Lung (tissue), 11 donors: ENCODE measurements at regions not wholly inside any gene's neighbourhood (a gene's known extent, or its start where the extent isn't known, plus 50 kb on each side); places are given as distances from the start of the nearest gene placed in this dataset.
"Not testable (repeated sequence)": the region's sequence is repeated elsewhere in the genome, so short reads cannot be mapped to it uniquely, and the experiment has no call there.

Experiments used
- ATAC-seq: fragments of 200-7000 bp; cut with Tn5 transposase; one replicate; pipeline ENCODE4 v1.9.1; 2020; ENCODE audit warnings: moderate number of reproducible peaks; ENCODE audit not compliant: insufficient read depth, low FRiP score
- DNase-seq, 3 donors: peaks; one replicate each; pipeline ENCODE4 v3.0.0-alpha.2; 2013 to 2017
- H3K27ac ChIP-seq, 2 donors: one replicate each; pipeline ENCODE4 v1.5.1; 2013; ENCODE audit warnings: mild to moderate bottlenecking in 2 of 2, moderate library complexity in 2 of 2, control low read depth in 1 of 2, inconsistent platforms in 1 of 2, low read depth in 1 of 2, low read length in 1 of 2
- H3K27me3 ChIP-seq, 3 donors: one replicate each; pipeline ENCODE4 v1.5.1; 2013; ENCODE audit warnings: low read length in 2 of 3; ENCODE audit not compliant: control insufficient read depth in 3 of 3, insufficient read depth in 3 of 3
- H3K36me3 ChIP-seq, 4 donors: one replicate each; pipeline ENCODE4 v1.5.1; 2013; ENCODE audit warnings: low read length in 4 of 4, mild to moderate bottlenecking in 1 of 4, moderate library complexity in 1 of 4; ENCODE audit not compliant: control insufficient read depth in 4 of 4, insufficient read depth in 4 of 4
- H3K4me1 ChIP-seq, 5 donors: one replicate each; pipeline ENCODE4 v1.5.1; 2013; ENCODE audit warnings: low read length in 5 of 5, mild to moderate bottlenecking in 2 of 5, moderate library complexity in 1 of 5; ENCODE audit not compliant: control insufficient read depth in 5 of 5, insufficient read depth in 5 of 5
- H3K4me3 ChIP-seq: one replicate; pipeline ENCODE4 v1.5.1; 2013; ENCODE audit warnings: mild to moderate bottlenecking, control low read depth, moderate library complexity
- H3K9ac ChIP-seq, 2 donors: one replicate each; pipeline ENCODE4 v1.5.1; 2013; ENCODE audit warnings: low read length in 2 of 2, control low read depth in 1 of 2; ENCODE audit not compliant: insufficient read depth in 1 of 2
- H3K9me3 ChIP-seq, 4 donors: one replicate each; pipeline ENCODE4 v1.5.1; 2013; ENCODE audit warnings: low read length in 3 of 4, mild to moderate bottlenecking in 1 of 4, moderate library complexity in 1 of 4; ENCODE audit not compliant: control insufficient read depth in 4 of 4, insufficient read depth in 3 of 4
- CTCF ChIP-seq: IDR thresholded peaks from 2 replicates; pipeline ENCODE4 v1.5.1; 2012; ENCODE audit warnings: mild to moderate bottlenecking; ENCODE audit errors: control extremely low read depth, extremely low read depth
- WGBS, 2 donors: extraction: QIAGEN DNeasy Blood & Tissue Kit; methylation state at CpG; one replicate each; pipeline ENCODE4 v1.1.7; 2013; 5-methylcytosine and 5-hydroxymethylcytosine counted together
- donor health status: control.
- donor health status: control.
- donor health status: Bipolar disorder and iron deficiency.
- donor health status: healthy.
- donor health status: DM: yes; HTN: yes; CAD: no.

GRCh38 chr1:220942278-220942677 is 63.0 kb downstream of the HLX start:
- no peak for DNase-seq
- H3K4me1 ChIP-seq = peaks cover 0 to 6% (median 0%) of the 10 kb centered on the region in 5 donors
- no peak for TF ChIP-seq CTCF
- no peaks in the 10 kb centered on the region for H3K9me3 ChIP-seq
- no peaks in the 10 kb centered on the region for H3K27me3 ChIP-seq
- no peak overlapping the region for H3K4me3 ChIP-seq
- H3K36me3 ChIP-seq = no peaks in the 10 kb centered on the region
- no peak for ATAC-seq
- H3K27ac ChIP-seq = no peak overlapping the region
- H3K9ac ChIP-seq = no peak overlapping the region
- 95 to 98% methylated on average over 5 of the region's 5 CpGs for WGBS, 2 donors

- not testable (repeated sequence) for H3K27ac ChIP-seq, ATAC-seq
- WGBS, 2 donors = 95 to 98% methylated on average over 2 of the region's 2 CpGs
Observed at GRCh38 chr1:220942914-220943313, 63.7 kb downstream of the HLX start.

GRCh38 chr1:220943319-220943996 is 64.2 kb downstream of the HLX start:
- ATAC-seq (no peak), DNase-seq (peak; percentile 37 to 80 (median 79))
- H3K4me1 ChIP-seq = peaks cover 0 to 6% (median 0%) of the 10 kb centered on the region in 5 donors
- H3K9ac ChIP-seq = no peak overlapping the region
- H3K4me3 ChIP-seq = no peak overlapping the region
- no peak overlapping the region for H3K27ac ChIP-seq
- TF ChIP-seq CTCF = no peak
- WGBS, 2 donors = 57 to 68% methylated on average over 2 of the region's 2 CpGs
- no peaks in the 10 kb centered on the region for H3K9me3 ChIP-seq
- no peaks in the 10 kb centered on the region for H3K36me3 ChIP-seq
- H3K27me3 ChIP-seq = no peaks in the 10 kb centered on the region

More at GRCh38 chr1:220942914-220943313, 63.7 kb downstream of the HLX start:
- not testable (repeated sequence) for H3K4me3 ChIP-seq, H3K27me3 ChIP-seq, H3K9me3 ChIP-seq, DNase-seq, H3K4me1 ChIP-seq, H3K9ac ChIP-seq, H3K36me3 ChIP-seq

- Histone ChIP-seq H3K27me3 (no peaks in the 10 kb centered on the region), H3K4me3 (no peak overlapping the region), H3K36me3 (no peaks in the 10 kb centered on the region), H3K9ac (no peak overlapping the region), H3K9me3 (peaks cover 0 to 5% (median under 1%) of the 10 kb centered on the region in 4 donors), H3K27ac (no peak overlapping the region), H3K4me1 (no peaks in the 10 kb centered on the region)
- ATAC-seq = no peak
- DNase-seq = no peak
- TF ChIP-seq CTCF = no peak
Observed at GRCh38 chr1:220950576-220950975, 71.3 kb downstream of the HLX start.
